ENCODE measurements at regions not wholly inside any gene's neighbourhood (a gene's known extent, or its start where the extent isn't known, plus 50 kb on each side); places are given as distances from the start of the nearest gene placed in this dataset.

GRCh38 chr12:16437281-16437816 lies 89.9 kb downstream of the MGST1 start:
- Histone ChIP-seq H3K4me1 (ENCODE audit: low read depth) (no peaks in the 10 kb centered on the region), H3K27ac (no peak overlapping the region), H3K36me3 (no peaks in the 10 kb centered on the region), H3K4me3 (no peak overlapping the region), H3K27me3 (no peaks in the 10 kb centered on the region), H3K9me3 (ENCODE audit: low read depth) (no peaks in the 10 kb centered on the region)
- no peak for DNase-seq (ENCODE audit: low read depth in 1 of 2, low spot score in 1 of 2)
- TF ChIP-seq CTCF (IDR thresholded peaks at IDR 0.05; ENCODE audit: low read depth, low read length): no peak

GRCh38 chr12:16437926-16438325 lies 90.5 kb downstream of the MGST1 start:
- Histone ChIP-seq H3K9me3 (ENCODE audit: low read depth) (no peaks in the 10 kb centered on the region), H3K27ac (no peak overlapping the region), H3K27me3 (no peaks in the 10 kb centered on the region), H3K36me3 (no peaks in the 10 kb centered on the region), H3K4me3 (no peak overlapping the region), H3K4me1 (ENCODE audit: low read depth) (no peaks in the 10 kb centered on the region)
- no peak for TF ChIP-seq CTCF (IDR thresholded peaks at IDR 0.05; ENCODE audit: low read depth, low read length)
- DNase-seq (ENCODE audit: low read depth in 1 of 2, low spot score in 1 of 2): no peak

- no peaks in the 10 kb centered on the region for H3K9me3 ChIP-seq (ENCODE audit: low read depth)
- H3K4me1 ChIP-seq (ENCODE audit: low read depth): no peaks in the 10 kb centered on the region
- no peaks in the 10 kb centered on the region for H3K36me3 ChIP-seq
- no peak overlapping the region for H3K27ac ChIP-seq
- H3K4me3 ChIP-seq: no peak overlapping the region
- DNase-seq (ENCODE audit: low read depth in 1 of 2, low spot score in 1 of 2): peak in 1 of 2 donors; percentile 11
- peak; percentile 6 for TF ChIP-seq CTCF (IDR thresholded peaks at IDR 0.05; ENCODE audit: low read depth, low read length)
- H3K27me3 ChIP-seq: no peaks in the 10 kb centered on the region
These were observed 102.0 kb downstream of the MGST1 start for GRCh38 chr12:16449459-16449858.

GRCh38 chr12:16453319-16453718 lies 105.9 kb downstream of the MGST1 start:
- Histone ChIP-seq H3K27ac (no peak overlapping the region), H3K36me3 (no peaks in the 10 kb centered on the region), H3K4me1 (ENCODE audit: low read depth) (no peaks in the 10 kb centered on the region), H3K9me3 (ENCODE audit: low read depth) (no peaks in the 10 kb centered on the region), H3K4me3 (no peak overlapping the region), H3K27me3 (no peaks in the 10 kb centered on the region)
- no peak for DNase-seq (ENCODE audit: low read depth in 1 of 2, low spot score in 1 of 2)
- no peak for TF ChIP-seq CTCF (IDR thresholded peaks at IDR 0.05; ENCODE audit: low read depth, low read length)

- peak in 1 of 2 donors; percentile 17 for DNase-seq (ENCODE audit: low read depth in 1 of 2, low spot score in 1 of 2)
- no peaks in the 10 kb centered on the region for H3K9me3 ChIP-seq (ENCODE audit: low read depth)
- H3K36me3 ChIP-seq: no peaks in the 10 kb centered on the region
- no peaks in the 10 kb centered on the region for H3K4me1 ChIP-seq (ENCODE audit: low read depth)
- no peak for TF ChIP-seq CTCF (IDR thresholded peaks at IDR 0.05; ENCODE audit: low read depth, low read length)
- no peaks in the 10 kb centered on the region for H3K27me3 ChIP-seq
- no peak overlapping the region for H3K4me3 ChIP-seq
- no peak overlapping the region for H3K27ac ChIP-seq
These were observed 107.0 kb downstream of the MGST1 start for GRCh38 chr12:16454481-16454880.
